ENCODE measurements at regions not wholly inside any gene's neighbourhood (a gene's known extent, or its start where the extent isn't known, plus 50 kb on each side); places are given as distances from the start of the nearest gene placed in this dataset.

GRCh38 chr6:23389386-23389785 is 736.6 kb upstream of the NRSN1 start:
- no peak for DNase-seq

GRCh38 chr6:23390221-23390620 is 735.8 kb upstream of the NRSN1 start:
- DNase-seq = no peak

DNA sequence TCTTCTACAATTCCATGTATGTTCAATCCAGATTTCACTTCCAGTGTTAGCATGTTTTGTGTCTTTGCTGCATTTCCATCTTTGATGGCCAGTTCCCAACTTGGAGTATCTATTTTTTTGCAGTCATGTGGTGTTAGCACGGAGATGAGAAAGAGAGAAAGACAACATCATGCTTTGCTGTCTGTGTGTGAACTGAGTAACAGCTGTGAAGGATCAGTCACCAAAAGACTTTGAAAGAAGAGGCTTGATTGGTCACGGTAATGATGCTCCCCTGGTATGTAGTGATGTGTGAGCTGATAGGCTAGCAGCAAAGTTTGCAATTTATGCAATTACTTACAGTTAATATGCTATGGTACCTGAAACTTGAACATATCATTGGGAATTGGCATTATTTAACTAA is 731.3 kb upstream of the NRSN1 start:
- no peak for DNase-seq

GRCh38 chr6:23395381-23395780 is 730.6 kb upstream of the NRSN1 start:
- no peak for DNase-seq

GRCh38 chr6:23396949-23397348 is 729.1 kb upstream of the NRSN1 start:
- no peak for DNase-seq

- no peak for DNase-seq
Measured at GRCh38 chr6:23403460-23403859, 722.6 kb upstream of the NRSN1 start.

DNA sequence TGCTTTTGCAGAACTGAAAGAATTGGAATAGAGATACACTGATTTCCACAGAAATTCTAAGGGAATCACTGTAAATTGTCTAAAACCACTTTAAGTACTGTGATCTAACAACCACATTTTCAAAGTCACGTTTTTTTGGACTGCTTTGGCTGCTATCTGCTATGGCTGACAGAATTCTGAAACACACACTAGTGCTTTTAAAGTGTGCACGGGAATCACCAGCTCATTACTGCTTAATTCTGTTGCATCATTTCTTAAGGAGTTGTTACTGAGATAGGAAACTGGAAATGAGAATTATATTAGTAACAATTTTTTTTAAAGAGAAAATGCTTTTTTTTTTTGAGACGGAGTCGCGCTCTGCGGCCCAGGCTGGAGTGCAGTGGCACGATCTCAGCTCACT is 716.5 kb upstream of the NRSN1 start:
- DNase-seq = no peak

DNA sequence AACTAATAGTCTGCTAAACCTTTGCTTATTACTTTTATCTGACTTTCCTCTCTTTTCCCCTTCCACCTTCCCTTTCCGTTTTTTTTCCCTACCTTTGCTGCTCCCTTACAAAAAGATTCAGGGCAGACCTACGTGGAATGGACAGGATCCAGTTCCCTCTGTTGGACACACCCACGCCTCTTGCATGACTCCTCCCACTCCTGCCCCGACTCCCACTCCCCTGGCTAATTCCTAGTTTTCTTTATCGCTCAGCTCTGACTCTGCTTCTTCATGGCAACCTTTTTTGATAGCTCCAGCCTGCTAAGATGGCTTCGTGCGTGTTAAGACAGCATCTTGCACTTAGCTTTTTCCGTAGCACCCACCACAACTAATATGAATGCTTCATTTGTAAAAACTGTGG is 715.6 kb upstream of the NRSN1 start:
- DNase-seq = no peak

DNA sequence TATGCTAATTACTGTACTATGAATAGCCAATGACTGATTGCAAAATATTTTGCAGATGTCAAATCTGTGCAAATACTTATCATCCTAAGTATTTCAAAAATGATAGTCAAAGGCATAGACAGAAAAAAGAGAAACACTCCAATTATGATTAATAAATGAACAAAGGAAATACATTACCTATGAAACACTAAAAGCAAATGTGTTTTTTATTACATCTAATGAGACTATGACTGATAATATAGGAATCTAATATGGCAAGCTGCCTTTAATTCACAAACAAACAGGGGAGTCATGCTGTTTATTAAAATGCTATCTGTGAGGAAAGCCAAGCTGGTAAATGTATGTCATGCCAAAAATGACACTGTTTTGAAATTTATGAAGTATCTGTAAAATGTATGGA is 713.2 kb upstream of the NRSN1 start:
- no peak for DNase-seq

DNA sequence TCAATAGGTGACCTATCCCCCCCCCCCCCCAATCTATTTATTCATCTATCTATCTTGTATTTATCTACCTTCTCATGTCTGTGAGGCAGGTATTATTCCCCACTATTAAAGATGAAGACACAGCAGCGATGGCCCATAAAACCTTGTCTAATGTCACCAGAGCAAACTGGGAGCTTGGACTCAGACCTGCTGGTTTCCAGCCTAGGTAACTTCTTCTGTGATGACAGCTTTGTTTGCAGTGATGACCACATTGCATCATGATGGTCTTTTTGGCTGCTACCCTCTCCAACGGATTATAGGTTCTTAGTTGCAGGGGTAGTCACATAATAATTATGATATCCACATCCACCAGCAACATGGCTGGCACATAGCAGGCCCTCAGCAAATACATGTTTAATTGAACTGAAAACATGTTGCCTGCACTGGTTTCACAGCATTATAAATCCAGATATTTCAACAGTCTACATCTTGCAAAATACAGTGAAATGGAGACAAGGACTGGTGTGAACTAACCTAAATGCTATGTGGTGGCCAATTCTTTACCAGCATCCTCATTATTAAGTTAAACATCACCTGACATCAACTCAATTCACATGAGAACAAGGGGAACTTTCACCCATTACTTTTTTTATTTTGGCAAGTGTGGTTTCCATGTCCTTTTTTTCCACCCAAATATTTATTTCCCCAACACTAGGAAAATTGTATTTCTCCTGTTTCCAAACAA is 712.5 kb upstream of the NRSN1 start:
- no peak for DNase-seq

- no peak for DNase-seq
Measured at GRCh38 chr6:23414051-23414445, 712.0 kb upstream of the NRSN1 start.

GRCh38 chr6:23414922-23415321 is 711.1 kb upstream of the NRSN1 start:
- no peak for DNase-seq

GRCh38 chr6:23415819-23416427 is 710.1 kb upstream of the NRSN1 start:
- no peak for DNase-seq

DNA sequence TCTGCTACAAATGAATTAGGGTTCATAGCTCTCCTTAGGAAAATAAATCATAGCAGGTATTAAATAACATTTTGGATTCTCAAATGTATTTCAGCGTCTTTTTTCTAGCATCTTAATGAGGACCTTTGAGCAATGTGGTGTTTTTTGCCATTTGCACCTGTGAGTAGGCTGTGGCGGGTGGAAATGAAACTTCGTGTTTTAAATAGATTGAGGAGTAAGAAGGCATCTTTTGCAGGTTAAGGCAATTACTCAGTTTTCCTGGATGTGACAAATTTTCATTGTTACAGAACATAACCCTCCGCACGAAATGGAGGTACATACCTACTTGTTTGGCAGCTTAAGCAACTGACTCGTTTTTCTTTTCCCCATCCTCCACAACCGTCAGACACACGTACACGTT is 708.9 kb upstream of the NRSN1 start:
- no peak for DNase-seq

- DNase-seq = no peak
Measured at GRCh38 chr6:23418095-23418494, 707.9 kb upstream of the NRSN1 start.

GRCh38 chr6:23419046-23419445 is 707.0 kb upstream of the NRSN1 start:
- no peak for DNase-seq

- DNase-seq = no peak
Measured at GRCh38 chr6:23420659-23421350, 705.2 kb upstream of the NRSN1 start.

GRCh38 chr6:23424584-23424983 is 701.4 kb upstream of the NRSN1 start:
- no peak for DNase-seq

DNA sequence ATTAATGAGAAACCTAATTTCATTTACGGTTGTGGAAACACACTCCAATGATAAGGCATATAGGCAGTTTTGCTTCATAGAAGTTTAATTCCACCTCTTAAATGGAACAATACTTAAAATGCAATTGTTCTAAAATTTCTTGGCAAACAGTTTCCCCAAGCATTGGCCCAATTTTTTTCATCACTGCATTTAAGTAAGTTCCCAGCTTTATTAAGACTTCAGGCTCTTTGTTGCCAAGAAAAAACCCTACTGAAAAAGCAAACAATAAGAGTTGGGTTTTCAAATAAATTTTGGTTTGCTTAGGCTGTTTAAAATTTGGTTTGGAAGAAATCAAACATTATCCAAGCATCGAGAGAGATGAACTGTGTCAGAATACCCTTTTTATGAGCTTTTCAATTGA is 690.9 kb upstream of the NRSN1 start:
- DNase-seq = no peak

- no peak for DNase-seq
Measured at GRCh38 chr6:23435798-23436197, 690.2 kb upstream of the NRSN1 start.

GRCh38 chr6:23441808-23442461 is 684.1 kb upstream of the NRSN1 start:
- no peak for DNase-seq

GRCh38 chr6:23445157-23445710 is 680.8 kb upstream of the NRSN1 start:
- no peak for DNase-seq

GRCh38 chr6:23446469-23446967 is 679.5 kb upstream of the NRSN1 start:
- DNase-seq = no peak

Data from GOT3 (cell line).